ENCODE measurements at regions not wholly inside any gene's neighbourhood (a gene's known extent, or its start where the extent isn't known, plus 50 kb on each side); places are given as distances from the start of the nearest gene placed in this dataset.

GRCh38 chr5:158179271-158179670 is 320.3 kb upstream of the CLINT1 start:
- Histone ChIP-seq H3K9me3 (no peaks in the 10 kb centered on the region), H3K27ac (no peak overlapping the region), H3K27me3 (no peaks in the 10 kb centered on the region), H3K36me3 (no peaks in the 10 kb centered on the region), H3K4me3 (replicated peaks in 1 of 3) (no peak overlapping the region), H3K4me1 (no peaks in the 10 kb centered on the region)
- no peak for DNase-seq
- TF ChIP-seq CTCF (IDR thresholded peaks at IDR 0.05) (no peak), POLR2A (IDR thresholded peaks at IDR 0.05) (no peak)
- intact Hi-C loops (cut with DNase I) = loop anchor here (5.0 to 10.0 kb wide), 2 partner anchors 516 to 933 kb away; no protein-coding TSS in a partner anchor
- WGBS, 2 donors = 88 to 90% methylated on average over 7 of the region's 7 CpGs

- intact Hi-C loops (cut with DNase I) = loop anchor here (5.0 to 10.0 kb wide), 2 partner anchors 516 to 934 kb away; no protein-coding TSS in a partner anchor
- no peaks in the 10 kb centered on the region for H3K27me3 ChIP-seq
- no peak for DNase-seq
- no peak overlapping the region for H3K4me3 ChIP-seq (replicated peaks in 1 of 3)
- H3K9me3 ChIP-seq = no peaks in the 10 kb centered on the region
- 82 to 86% methylated on average over 6 of the region's 6 CpGs for whole genome bisulfite sequencing, 2 donors
- no peaks in the 10 kb centered on the region for H3K4me1 ChIP-seq
- TF ChIP-seq CTCF (IDR thresholded peaks at IDR 0.05) (no peak), POLR2A (IDR thresholded peaks at IDR 0.05) (no peak)
- no peak overlapping the region for H3K27ac ChIP-seq
- no peaks in the 10 kb centered on the region for H3K36me3 ChIP-seq
Measured at GRCh38 chr5:158178535-158178934, 319.6 kb upstream of the CLINT1 start.

- no peaks in the 10 kb centered on the region for H3K36me3 ChIP-seq
- no peak overlapping the region for H3K27ac ChIP-seq
- TF ChIP-seq POLR2A (IDR thresholded peaks at IDR 0.05) (no peak), CTCF (IDR thresholded peaks at IDR 0.05) (no peak)
- intact Hi-C loops (cut with DNase I) = loop anchor here (5.0 to 10.0 kb wide), 2 partner anchors 518 to 935 kb away; no protein-coding TSS in a partner anchor
- no peak for DNase-seq
- no peaks in the 10 kb centered on the region for H3K4me1 ChIP-seq
- H3K9me3 ChIP-seq = no peaks in the 10 kb centered on the region
- H3K4me3 ChIP-seq (replicated peaks in 1 of 3) = no peak overlapping the region
- no peaks in the 10 kb centered on the region for H3K27me3 ChIP-seq
Measured at GRCh38 chr5:158177146-158177545, 318.2 kb upstream of the CLINT1 start.

GRCh38 chr5:158175934-158176481 is 317.1 kb upstream of the CLINT1 start:
- H3K4me3 ChIP-seq (replicated peaks in 1 of 3) = no peak overlapping the region
- TF ChIP-seq POLR2A (IDR thresholded peaks at IDR 0.05) (no peak), CTCF (IDR thresholded peaks at IDR 0.05) (no peak)
- H3K9me3 ChIP-seq = no peaks in the 10 kb centered on the region
- H3K4me1 ChIP-seq = no peaks in the 10 kb centered on the region
- 58 to 64% methylated on average over 6 of the region's 6 CpGs for WGBS, 2 donors
- H3K36me3 ChIP-seq = no peaks in the 10 kb centered on the region
- H3K27ac ChIP-seq = no peak overlapping the region
- intact Hi-C loops (cut with DNase I) = loop anchor here (5.0 to 10.0 kb wide), 2 partner anchors 519 to 936 kb away; no protein-coding TSS in a partner anchor
- H3K27me3 ChIP-seq = no peaks in the 10 kb centered on the region
- DNase-seq = peak in 1 of 2 donors; percentile 8

- WGBS, 2 donors = 39 to 42% methylated on average over 8 of the region's 8 CpGs
- Histone ChIP-seq H3K27me3 (no peaks in the 10 kb centered on the region), H3K27ac (no peak overlapping the region), H3K9me3 (no peaks in the 10 kb centered on the region), H3K4me3 (replicated peaks in 1 of 3) (no peak overlapping the region), H3K36me3 (no peaks in the 10 kb centered on the region), H3K4me1 (no peaks in the 10 kb centered on the region)
- TF ChIP-seq CTCF (IDR thresholded peaks at IDR 0.05) (peak; percentile 33 to 87 (median 63)), POLR2A (IDR thresholded peaks at IDR 0.05) (no peak)
- intact Hi-C loops (cut with DNase I) = loop anchor here (5.0 to 10.0 kb wide), 2 partner anchors 520 to 937 kb away; no protein-coding TSS in a partner anchor
- peak; percentile 63 to 72 for DNase-seq
Measured at GRCh38 chr5:158174918-158175851, 316.2 kb upstream of the CLINT1 start.

Measured in thyroid gland (tissue), 4 donors.